HG03280 (cell line): ENCODE measurements at regions not wholly inside any gene's neighbourhood (a gene's known extent, or its start where the extent isn't known, plus 50 kb on each side); places are given as distances from the start of the nearest gene placed in this dataset.
A peak's percentile ranks its signal among the peaks of the same experiment; 100 is the strongest.
"Not testable (repeated sequence)": the region's sequence is repeated elsewhere in the genome, so short reads cannot be mapped to it uniquely, and the experiment has no call there.

Experiments used
- ATAC-seq: cut with Tn5 transposase; IDR thresholded peaks from one replicate; pipeline ENCODE4 v1.9.1; 2021; ENCODE audit warnings: mild to moderate bottlenecking, moderate library complexity; ENCODE audit not compliant: unreplicated experiment

- no peak for ATAC-seq
These were observed 300.7 kb upstream of the MIR17HG start for GRCh38 chr13:91046715-91047327.

GRCh38 chr13:91050970-91051369 is 296.5 kb upstream of the MIR17HG start:
- no peak for ATAC-seq

- ATAC-seq: no peak
These were observed 294.6 kb upstream of the MIR17HG start for GRCh38 chr13:91052876-91053275.

- no peak for ATAC-seq
These were observed 294.0 kb upstream of the MIR17HG start for GRCh38 chr13:91053318-91054065.

GRCh38 chr13:91054902-91055301 is 292.6 kb upstream of the MIR17HG start:
- ATAC-seq: no peak

- peak; percentile 84 for ATAC-seq
These were observed 290.7 kb upstream of the MIR17HG start for GRCh38 chr13:91056746-91057145.

GRCh38 chr13:91057507-91057906 is 290.0 kb upstream of the MIR17HG start:
- ATAC-seq: not testable (repeated sequence)

GRCh38 chr13:91058066-91058465 is 289.4 kb upstream of the MIR17HG start:
- ATAC-seq: no peak

GRCh38 chr13:91058919-91059318 is 288.6 kb upstream of the MIR17HG start:
- no peak for ATAC-seq

- ATAC-seq: no peak
These were observed 280.7 kb upstream of the MIR17HG start for GRCh38 chr13:91066745-91067144.

GRCh38 chr13:91072486-91072885 is 275.0 kb upstream of the MIR17HG start:
- ATAC-seq: no peak

- ATAC-seq: no peak
These were observed 273.4 kb upstream of the MIR17HG start for GRCh38 chr13:91074091-91074490.

GRCh38 chr13:91076830-91077229 is 270.7 kb upstream of the MIR17HG start:
- ATAC-seq: no peak

GRCh38 chr13:91078093-91078679 is 269.3 kb upstream of the MIR17HG start:
- ATAC-seq: no peak

GRCh38 chr13:91079176-91079575 is 268.3 kb upstream of the MIR17HG start:
- ATAC-seq: no peak

GRCh38 chr13:91085127-91085526 is 262.4 kb upstream of the MIR17HG start:
- ATAC-seq: no peak

GRCh38 chr13:91086936-91087716 is 260.4 kb upstream of the MIR17HG start:
- no peak for ATAC-seq

GRCh38 chr13:91097269-91097668 is 250.2 kb upstream of the MIR17HG start:
- ATAC-seq: no peak

GRCh38 chr13:91099877-91100276 is 247.6 kb upstream of the MIR17HG start:
- no peak for ATAC-seq

GRCh38 chr13:91100944-91101343 is 246.5 kb upstream of the MIR17HG start:
- no peak for ATAC-seq

GRCh38 chr13:91101381-91101780 is 246.1 kb upstream of the MIR17HG start:
- ATAC-seq: no peak
